Naive B cell (primary cell): ENCODE measurements at regions not wholly inside any gene's neighbourhood (a gene's known extent, or its start where the extent isn't known, plus 50 kb on each side); places are given as distances from the start of the nearest gene placed in this dataset.
A peak's percentile ranks its signal among the peaks of the same experiment; 100 is the strongest.

Experiments
- ATAC-seq, 2 donors: fragments of 150-1000 bp; cut with Tn5 transposase; 2 replicates each; pipeline ENCODE4 v1.10.0; 2021; ENCODE audit warnings: low read depth in 2 of 2, mild to moderate bottlenecking in 2 of 2, moderate library complexity in 2 of 2
- DNase-seq: peaks from one replicate; pipeline ENCODE4 v3.0.0; 2022
- H3K27ac Mint-ChIP-seq, 6 donors: one replicate each; pipeline ENCODE4 v1.8.0; 2020 to 2022; ENCODE audit warnings: mild to moderate bottlenecking in 6 of 6, mixed read lengths in 6 of 6, moderate library complexity in 5 of 6, inconsistent platforms in 2 of 6
- H3K27me3 Mint-ChIP-seq, 3 donors: one replicate each; pipeline ENCODE4 v1.8.0; 2021 to 2022; ENCODE audit warnings: mixed read lengths in 3 of 3, mild to moderate bottlenecking in 1 of 3
- H3K36me3 Mint-ChIP-seq, 2 donors: one replicate each; pipeline ENCODE4 v1.8.0; 2020 to 2022; ENCODE audit warnings: mixed read lengths in 2 of 2, inconsistent platforms in 1 of 2, mild to moderate bottlenecking in 1 of 2
- H3K4me1 Mint-ChIP-seq, 3 donors: one replicate each; pipeline ENCODE4 v1.8.0; 2020 to 2022; ENCODE audit warnings: mixed read lengths in 3 of 3, inconsistent platforms in 1 of 3, mild to moderate bottlenecking in 1 of 3, moderate library complexity in 1 of 3
- H3K4me3 Mint-ChIP-seq, 8 donors: one replicate each; pipeline ENCODE4 v1.8.0; 2020 to 2022; ENCODE audit warnings: mild to moderate bottlenecking in 8 of 8, mixed read lengths in 8 of 8, moderate library complexity in 8 of 8, inconsistent platforms in 2 of 8
- H3K9me3 Mint-ChIP-seq, 7 donors: one replicate each; pipeline ENCODE4 v1.8.0; 2020 to 2022; ENCODE audit warnings: mixed read lengths in 7 of 7, mild to moderate bottlenecking in 5 of 7, inconsistent platforms in 2 of 7, moderate library complexity in 1 of 7

DNA sequence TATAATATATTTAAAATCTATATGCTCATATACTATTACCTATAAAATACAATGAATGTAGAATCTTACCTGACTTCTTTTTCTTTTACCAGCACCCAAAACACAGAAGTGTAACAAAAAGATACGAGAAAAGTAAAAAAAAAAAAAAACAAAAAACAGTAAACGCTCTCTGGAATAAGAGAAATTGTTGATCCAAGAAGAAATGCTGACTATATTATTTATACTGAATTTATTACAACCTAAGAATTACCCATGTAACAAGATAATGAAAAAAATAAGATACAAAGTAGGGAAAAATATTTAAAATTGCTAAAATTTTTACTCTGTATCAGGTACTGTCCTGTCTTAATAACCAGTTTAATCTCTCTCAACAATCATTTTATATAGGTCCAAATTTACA is 787.9 kb upstream of the MAN1A1 start:
- H3K36me3 Mint-ChIP-seq, result no peaks in the 10 kb centered on the region
- DNase-seq (no peak), ATAC-seq (no peak)
- H3K27me3 Mint-ChIP-seq, result no peaks in the 10 kb centered on the region
- peaks cover 0 to 5% (median 0%) of the 10 kb centered on the region in 7 donors for H3K9me3 Mint-ChIP-seq
- H3K27ac Mint-ChIP-seq, result peak overlapping the region in 1 of 6 donors; percentile 22
- H3K4me1 Mint-ChIP-seq, result peaks cover 8 to 16% (median 11%) of the 10 kb centered on the region in 3 donors
- H3K4me3 Mint-ChIP-seq, result peak overlapping the region in 1 of 8 donors; percentile 20

DNA sequence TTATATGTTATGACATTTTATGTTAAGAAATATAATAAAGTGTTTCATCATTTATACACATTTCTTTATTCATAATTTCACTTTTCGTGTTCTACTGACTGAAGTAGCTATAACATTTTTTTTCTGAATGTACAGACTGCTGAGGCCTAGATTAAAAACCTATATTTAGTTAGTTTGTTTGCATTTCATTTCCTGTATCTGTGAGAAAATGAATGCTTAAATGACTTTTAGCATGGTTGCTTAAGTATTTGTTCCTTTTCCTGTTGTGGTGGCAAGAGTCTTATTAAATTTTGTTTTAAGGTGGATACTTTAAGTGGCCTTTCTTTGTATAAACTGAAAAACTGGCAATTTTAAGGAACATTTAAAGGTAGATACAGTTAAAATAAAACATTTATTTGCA is 779.7 kb upstream of the MAN1A1 start:
- H3K4me1 Mint-ChIP-seq, result peaks cover 26 to 64% (median 52%) of the 10 kb centered on the region in 3 donors
- peaks cover 4 to 44% (median 25%) of the 10 kb centered on the region in 7 donors for H3K9me3 Mint-ChIP-seq
- H3K27me3 Mint-ChIP-seq, result no peaks in the 10 kb centered on the region
- ATAC-seq (peak; percentile 52), DNase-seq (peak; percentile 3)
- H3K27ac Mint-ChIP-seq, result peak overlapping the region in 3 of 6 donors; percentile 11 to 33 (median 30)
- peak overlapping the region; percentile 26 to 86 (median 73) for H3K4me3 Mint-ChIP-seq
- peaks cover 17 to 21% of the 10 kb centered on the region in 2 donors for H3K36me3 Mint-ChIP-seq

DNA sequence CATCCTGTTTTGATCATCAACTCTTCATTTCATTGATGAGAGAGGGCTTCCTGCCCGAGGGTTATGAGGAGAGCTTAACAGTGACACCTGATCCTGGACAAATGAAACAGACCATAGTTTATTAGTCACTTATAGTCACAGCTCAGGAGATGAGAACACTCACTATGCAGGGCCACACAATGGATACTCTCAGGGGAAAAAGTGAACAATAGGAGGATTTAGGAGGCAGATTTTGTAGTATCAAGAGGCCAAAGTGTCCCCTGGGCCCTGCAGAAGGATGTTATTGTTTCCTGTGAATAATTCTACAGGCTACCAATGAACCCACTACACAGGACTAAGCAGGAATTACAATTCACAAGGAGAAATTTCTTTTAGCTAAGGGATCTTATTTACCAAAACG is 772.8 kb upstream of the MAN1A1 start:
- no peak for DNase-seq
- peaks cover 7 to 41% (median 14%) of the 10 kb centered on the region in 7 donors for H3K9me3 Mint-ChIP-seq
- ATAC-seq, result no peak
- peaks cover 4 to 14% of the 10 kb centered on the region in 2 donors for H3K36me3 Mint-ChIP-seq
- H3K4me1 Mint-ChIP-seq, result peaks cover 24 to 47% (median 43%) of the 10 kb centered on the region in 3 donors
- H3K4me3 Mint-ChIP-seq, result no peak overlapping the region
- no peaks in the 10 kb centered on the region for H3K27me3 Mint-ChIP-seq
- H3K27ac Mint-ChIP-seq, result peak overlapping the region in 1 of 6 donors; percentile 58

DNA sequence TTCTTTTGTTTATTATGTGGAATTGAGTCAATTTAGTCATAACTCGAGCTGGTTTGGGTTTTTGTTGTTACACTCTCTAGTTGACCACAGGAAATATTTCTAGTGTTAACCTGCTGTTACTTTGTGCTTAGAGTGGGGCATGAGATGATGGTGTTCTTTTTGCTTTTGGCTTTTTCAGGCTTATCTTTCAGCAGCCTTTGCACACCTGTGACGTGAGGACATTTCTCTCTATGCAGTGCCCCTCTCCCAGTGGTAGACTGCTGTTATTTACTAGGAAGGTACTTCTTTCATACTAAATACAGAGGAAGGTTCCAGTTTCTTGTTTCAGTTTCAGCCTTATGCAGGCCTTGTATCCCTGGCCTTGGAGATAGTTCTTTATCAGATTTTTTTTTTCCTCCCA is 766.8 kb upstream of the MAN1A1 start:
- no peak for DNase-seq
- peaks cover 13 to 24% (median 18%) of the 10 kb centered on the region in 3 donors for H3K4me1 Mint-ChIP-seq
- H3K36me3 Mint-ChIP-seq, result no peaks in the 10 kb centered on the region
- peak overlapping the region in 1 of 6 donors; percentile 38 for H3K27ac Mint-ChIP-seq
- peak overlapping the region in 3 of 8 donors; percentile 7 to 59 (median 46) for H3K4me3 Mint-ChIP-seq
- peak; percentile 35 to 36 for ATAC-seq
- no peaks in the 10 kb centered on the region for H3K27me3 Mint-ChIP-seq
- H3K9me3 Mint-ChIP-seq, result peaks cover 0 to 21% (median 3%) of the 10 kb centered on the region in 7 donors

DNA sequence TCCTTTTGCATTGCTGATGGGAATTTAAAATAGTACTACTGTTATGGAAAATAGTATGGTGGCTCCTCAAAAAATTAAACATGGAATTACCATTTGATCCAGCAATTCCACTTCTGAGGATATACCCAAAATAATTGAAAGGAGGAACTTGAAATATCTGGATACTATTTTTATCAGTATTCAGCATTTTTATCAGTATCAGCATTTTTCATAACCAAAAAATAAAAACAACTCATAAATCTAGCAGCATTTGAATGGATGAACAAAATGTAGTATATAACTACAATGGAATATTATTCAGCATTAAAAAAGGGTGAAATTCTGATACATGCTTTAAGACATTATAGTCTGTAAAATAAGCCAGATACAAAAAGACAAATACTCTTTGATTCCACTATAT is 763.4 kb upstream of the MAN1A1 start:
- peaks cover 13 to 20% (median 17%) of the 10 kb centered on the region in 3 donors for H3K4me1 Mint-ChIP-seq
- no peaks in the 10 kb centered on the region for H3K36me3 Mint-ChIP-seq
- no peak overlapping the region for H3K4me3 Mint-ChIP-seq
- peaks cover 0 to 13% (median 0%) of the 10 kb centered on the region in 7 donors for H3K9me3 Mint-ChIP-seq
- no peak for DNase-seq
- H3K27ac Mint-ChIP-seq, result peak overlapping the region in 1 of 6 donors; percentile 21
- peaks cover 0 to 6% (median 0%) of the 10 kb centered on the region in 3 donors for H3K27me3 Mint-ChIP-seq
- no peak for ATAC-seq

DNA sequence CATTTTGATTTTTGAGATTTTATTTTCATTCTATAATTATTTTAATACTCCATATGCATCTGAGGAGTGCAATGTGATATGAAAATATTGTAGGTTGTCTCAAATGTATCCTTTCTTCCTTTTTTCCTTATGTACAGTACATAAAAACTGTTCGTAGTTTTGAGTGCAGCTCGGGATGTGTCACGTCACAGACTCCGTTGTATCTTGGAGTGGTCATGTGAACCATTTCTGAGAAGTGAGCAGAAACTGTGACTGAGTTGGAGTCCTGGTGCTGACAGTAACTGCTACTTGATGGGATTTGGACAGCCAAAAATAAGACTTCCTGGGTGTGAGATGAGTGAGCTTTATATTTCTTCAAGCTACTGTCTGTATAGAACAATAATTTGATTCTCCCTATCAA is 761.4 kb upstream of the MAN1A1 start:
- Mint-ChIP-seq H3K4me3 (no peak overlapping the region), H3K27me3 (peaks cover 0 to 6% (median 0%) of the 10 kb centered on the region in 3 donors), H3K36me3 (no peaks in the 10 kb centered on the region), H3K27ac (no peak overlapping the region), H3K9me3 (peaks cover 0 to 13% (median 2%) of the 10 kb centered on the region in 7 donors), H3K4me1 (peaks cover 4 to 9% (median 8%) of the 10 kb centered on the region in 3 donors)
- ATAC-seq (no peak), DNase-seq (no peak)

DNA sequence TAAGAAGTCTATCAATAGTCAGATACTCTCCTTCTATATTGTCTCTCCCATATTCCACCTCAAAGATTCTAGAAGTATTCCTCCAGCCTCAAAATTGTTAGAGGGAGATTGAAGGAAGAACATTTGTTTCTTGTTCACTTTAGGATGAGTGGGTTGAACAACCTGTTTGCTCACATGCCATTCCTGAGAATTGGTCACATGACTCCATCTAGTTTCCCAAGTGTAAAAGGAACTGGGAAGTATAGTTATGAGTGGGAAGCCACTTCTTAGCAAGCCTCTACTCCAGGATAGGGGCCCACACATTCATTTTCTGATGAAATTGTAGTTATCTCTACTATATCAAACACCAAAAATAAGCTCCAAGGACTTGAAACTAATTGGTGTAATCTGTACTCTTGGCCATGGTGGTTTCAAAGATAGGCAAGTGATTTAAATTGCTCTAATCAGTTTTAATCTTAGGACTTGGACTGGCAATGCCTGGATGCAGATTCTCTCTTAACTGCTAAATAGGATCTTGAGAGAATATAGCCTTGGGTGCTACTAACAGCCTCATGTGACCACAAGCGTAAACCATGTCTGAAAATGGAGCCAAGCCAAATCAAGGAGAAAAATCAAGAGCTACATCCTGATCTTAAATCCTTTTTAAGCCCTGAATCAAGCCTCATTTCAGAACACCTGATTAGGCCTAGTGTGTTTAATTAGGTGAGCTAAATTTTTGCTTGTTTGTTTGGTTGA is 758.7 kb upstream of the MAN1A1 start:
- DNase-seq, result no peak
- Mint-ChIP-seq H3K27me3 (peaks cover 0 to 6% (median 0%) of the 10 kb centered on the region in 3 donors), H3K4me3 (no peak overlapping the region), H3K9me3 (peaks cover 0 to 4% (median 0%) of the 10 kb centered on the region in 7 donors), H3K27ac (no peak overlapping the region), H3K4me1 (peaks cover 0 to 5% (median 2%) of the 10 kb centered on the region in 3 donors), H3K36me3 (no peaks in the 10 kb centered on the region)
- ATAC-seq, result no peak

DNA sequence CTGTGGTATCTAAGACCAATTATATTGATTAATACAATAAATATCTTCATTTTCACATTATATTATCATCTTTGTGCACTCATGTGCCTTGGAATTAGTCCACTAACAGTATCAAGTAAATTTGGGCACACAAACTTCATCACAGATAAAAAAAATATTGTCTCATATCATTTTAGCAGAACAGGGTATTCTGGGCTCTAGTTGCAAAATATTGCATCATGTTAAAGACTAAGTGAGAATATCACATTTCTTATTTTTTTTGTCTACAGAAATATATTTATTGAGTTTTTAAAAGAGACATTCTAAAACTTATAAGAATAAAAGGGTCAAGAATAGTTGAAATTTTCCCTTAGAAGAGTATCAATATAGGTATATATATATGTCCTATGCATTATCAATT is 754.1 kb upstream of the MAN1A1 start:
- DNase-seq (no peak), ATAC-seq (no peak)
- Mint-ChIP-seq H3K27me3 (no peaks in the 10 kb centered on the region), H3K9me3 (peaks cover 0 to 2% (median 0%) of the 10 kb centered on the region in 7 donors), H3K4me1 (peaks cover 0 to 5% (median 0%) of the 10 kb centered on the region in 3 donors), H3K27ac (no peak overlapping the region), H3K4me3 (no peak overlapping the region), H3K36me3 (peaks cover 0 to 5% of the 10 kb centered on the region in 2 donors)

DNA sequence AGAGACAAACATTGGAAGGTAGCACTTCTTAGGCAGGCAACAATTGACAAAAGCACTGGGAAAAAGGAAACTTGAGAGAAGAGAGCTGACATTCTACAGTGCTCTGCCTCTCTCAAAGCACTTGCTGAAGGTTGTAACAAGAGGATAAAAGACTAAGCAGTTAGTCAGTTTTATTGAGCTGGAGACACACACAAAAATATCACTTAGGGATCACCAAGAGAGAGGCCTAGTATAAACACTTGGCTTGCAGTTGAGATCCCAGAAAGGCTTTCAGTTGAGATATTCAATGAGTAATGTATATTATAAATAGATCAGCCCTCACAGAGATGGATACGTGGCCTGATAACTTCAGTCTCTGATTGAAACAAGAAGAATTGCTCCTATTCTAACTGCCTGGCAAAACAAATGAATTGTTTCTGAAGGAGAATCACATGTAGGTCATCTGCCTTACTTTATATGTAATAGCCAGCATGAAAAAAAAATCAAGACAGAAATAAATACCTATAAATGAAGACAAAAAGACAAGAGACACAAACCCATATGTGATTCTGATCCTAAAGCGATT is 747.2 kb upstream of the MAN1A1 start:
- Mint-ChIP-seq H3K27me3 (no peaks in the 10 kb centered on the region), H3K4me1 (no peaks in the 10 kb centered on the region), H3K4me3 (no peak overlapping the region), H3K9me3 (no peaks in the 10 kb centered on the region), H3K27ac (no peak overlapping the region), H3K36me3 (no peaks in the 10 kb centered on the region)
- DNase-seq, result no peak
- ATAC-seq, result no peak

DNA sequence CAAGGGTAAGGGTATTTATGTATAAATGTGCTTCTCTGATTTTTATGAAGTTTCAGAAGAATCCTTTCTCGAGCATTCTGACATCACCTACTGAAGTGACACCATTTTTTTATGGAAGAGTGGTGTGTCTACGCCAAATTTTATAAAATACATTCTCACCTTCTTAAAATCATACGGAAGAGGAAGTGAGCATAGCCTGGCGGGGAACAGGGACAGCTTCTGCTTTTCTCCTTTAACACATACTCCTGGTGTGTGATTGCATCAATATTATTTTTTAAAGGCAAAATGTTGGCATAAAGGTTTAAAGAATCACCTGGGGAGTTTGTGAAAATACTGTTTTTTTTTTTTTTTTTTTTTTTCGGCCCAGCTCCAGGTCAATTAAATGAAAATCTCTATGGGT is 733.6 kb upstream of the MAN1A1 start:
- Mint-ChIP-seq H3K4me3 (peak overlapping the region in 1 of 8 donors; percentile 29), H3K4me1 (peaks cover 0 to 16% (median 13%) of the 10 kb centered on the region in 3 donors), H3K9me3 (peaks cover 0 to 8% (median 2%) of the 10 kb centered on the region in 7 donors), H3K27ac (no peak overlapping the region), H3K36me3 (no peaks in the 10 kb centered on the region), H3K27me3 (no peaks in the 10 kb centered on the region)
- ATAC-seq, result peak; percentile 46 to 75
- peak; percentile 3 for DNase-seq

DNA sequence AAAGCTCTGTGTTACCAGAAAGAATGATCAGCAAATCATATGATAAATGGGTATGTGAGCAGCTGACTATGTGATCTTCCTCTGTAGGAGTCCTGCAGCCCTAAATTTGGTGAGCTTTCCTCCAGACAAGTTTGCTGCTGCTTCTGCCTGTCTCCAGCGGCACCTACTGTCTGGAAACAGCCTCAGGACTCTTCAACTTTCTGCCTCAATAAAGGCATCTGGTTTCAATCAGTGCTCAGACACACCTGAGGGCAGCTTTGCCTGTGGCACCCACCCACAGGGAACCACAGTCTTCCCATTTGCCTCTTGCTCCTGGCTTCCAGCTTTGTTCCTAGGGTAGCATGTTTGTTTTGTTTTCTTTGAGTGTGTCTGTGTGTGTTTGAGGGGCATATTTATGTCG is 727.9 kb upstream of the MAN1A1 start:
- no peak for ATAC-seq
- no peak overlapping the region for H3K27ac Mint-ChIP-seq
- H3K4me3 Mint-ChIP-seq, result no peak overlapping the region

DNA sequence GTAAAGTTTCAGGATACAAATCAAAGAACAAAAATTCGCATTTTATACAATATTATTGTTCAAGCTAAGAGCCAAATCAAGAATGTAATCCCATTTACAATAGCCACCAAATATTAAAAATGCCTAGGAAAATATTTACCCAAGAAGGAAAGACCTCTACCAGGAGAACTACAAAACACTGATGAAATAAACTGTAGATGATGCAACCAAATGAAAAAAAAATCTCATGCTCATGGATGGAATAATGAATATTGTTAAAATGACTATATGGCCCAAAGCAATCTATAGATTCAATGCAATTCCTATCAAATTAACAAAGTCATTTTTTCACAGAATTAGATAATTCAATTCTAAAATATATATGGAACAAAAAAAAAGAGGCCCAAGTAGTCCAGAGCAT is 708.8 kb upstream of the MAN1A1 start:
- Mint-ChIP-seq H3K27ac (no peak overlapping the region), H3K4me3 (no peak overlapping the region), H3K4me1 (peaks cover 0 to 5% (median 0%) of the 10 kb centered on the region in 3 donors), H3K9me3 (peaks cover 4 to 36% (median 11%) of the 10 kb centered on the region in 7 donors), H3K36me3 (peaks cover 8 to 13% of the 10 kb centered on the region in 2 donors), H3K27me3 (peaks cover 0 to 4% (median 0%) of the 10 kb centered on the region in 3 donors)
- DNase-seq (no peak), ATAC-seq (no peak)

More for the DNA sequence above, 727.9 kb upstream of the MAN1A1 start:
- no peak for DNase-seq
- H3K27me3 Mint-ChIP-seq, result no peaks in the 10 kb centered on the region
- no peaks in the 10 kb centered on the region for H3K36me3 Mint-ChIP-seq
- peaks cover 0 to 2% (median 0%) of the 10 kb centered on the region in 7 donors for H3K9me3 Mint-ChIP-seq
- H3K4me1 Mint-ChIP-seq, result peaks cover 0 to 11% (median 0%) of the 10 kb centered on the region in 3 donors

DNA sequence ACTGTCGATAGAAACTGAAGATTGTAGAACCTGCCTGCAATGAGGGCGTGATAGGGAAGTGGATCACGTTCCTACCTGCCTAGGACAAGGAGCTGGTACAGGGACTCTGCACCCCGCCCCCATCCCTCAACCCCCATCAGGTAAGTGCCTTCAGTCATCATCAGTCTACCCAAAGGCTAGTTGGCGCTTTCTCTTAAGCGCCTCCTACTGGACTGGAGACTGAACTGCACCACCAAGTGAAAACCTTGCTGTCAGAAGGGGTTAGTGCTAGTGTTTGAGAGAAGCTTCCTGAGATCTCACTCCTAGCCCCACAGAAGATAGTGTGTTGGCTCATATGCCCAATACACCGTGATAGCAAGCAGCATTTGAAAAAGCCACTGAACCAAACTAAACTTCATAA is 706.5 kb upstream of the MAN1A1 start:
- Mint-ChIP-seq H3K4me1 (peaks cover 0 to 5% (median 0%) of the 10 kb centered on the region in 3 donors), H3K27ac (no peak overlapping the region), H3K4me3 (no peak overlapping the region), H3K27me3 (peaks cover 0 to 4% (median 0%) of the 10 kb centered on the region in 3 donors), H3K9me3 (peaks cover 4 to 28% (median 11%) of the 10 kb centered on the region in 7 donors), H3K36me3 (peaks cover 8 to 9% of the 10 kb centered on the region in 2 donors)
- DNase-seq (no peak), ATAC-seq (no peak)

DNA sequence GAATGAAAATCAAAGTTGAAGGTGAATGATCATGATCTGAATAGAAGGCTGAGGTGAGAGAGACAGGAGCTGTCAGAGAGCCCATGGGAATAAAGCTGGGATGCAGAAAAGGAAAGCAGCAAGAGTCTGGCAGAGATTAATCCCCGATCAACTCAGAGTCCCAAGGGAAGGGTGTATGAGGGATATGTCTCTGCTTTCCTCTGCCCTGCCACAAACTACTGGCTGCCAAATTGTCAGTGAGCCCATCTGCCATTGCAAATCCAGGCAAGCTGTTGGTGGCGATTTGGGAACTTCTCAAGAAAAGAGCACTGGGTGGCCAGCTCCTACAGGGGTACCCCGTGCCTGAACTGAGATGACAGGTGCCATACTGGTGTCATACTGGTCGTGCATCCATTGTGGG is 705.5 kb upstream of the MAN1A1 start:
- ATAC-seq, result no peak
- Mint-ChIP-seq H3K4me3 (no peak overlapping the region), H3K27ac (no peak overlapping the region), H3K9me3 (peaks cover 4 to 18% (median 11%) of the 10 kb centered on the region in 7 donors), H3K27me3 (peaks cover 0 to 4% (median 0%) of the 10 kb centered on the region in 3 donors), H3K36me3 (peaks cover 8 to 9% of the 10 kb centered on the region in 2 donors), H3K4me1 (peaks cover 0 to 5% (median 0%) of the 10 kb centered on the region in 3 donors)
- DNase-seq, result no peak
